ENCODE measurements at regions not wholly inside any gene's neighbourhood (a gene's known extent, or its start where the extent isn't known, plus 50 kb on each side); places are given as distances from the start of the nearest gene placed in this dataset.

DNA sequence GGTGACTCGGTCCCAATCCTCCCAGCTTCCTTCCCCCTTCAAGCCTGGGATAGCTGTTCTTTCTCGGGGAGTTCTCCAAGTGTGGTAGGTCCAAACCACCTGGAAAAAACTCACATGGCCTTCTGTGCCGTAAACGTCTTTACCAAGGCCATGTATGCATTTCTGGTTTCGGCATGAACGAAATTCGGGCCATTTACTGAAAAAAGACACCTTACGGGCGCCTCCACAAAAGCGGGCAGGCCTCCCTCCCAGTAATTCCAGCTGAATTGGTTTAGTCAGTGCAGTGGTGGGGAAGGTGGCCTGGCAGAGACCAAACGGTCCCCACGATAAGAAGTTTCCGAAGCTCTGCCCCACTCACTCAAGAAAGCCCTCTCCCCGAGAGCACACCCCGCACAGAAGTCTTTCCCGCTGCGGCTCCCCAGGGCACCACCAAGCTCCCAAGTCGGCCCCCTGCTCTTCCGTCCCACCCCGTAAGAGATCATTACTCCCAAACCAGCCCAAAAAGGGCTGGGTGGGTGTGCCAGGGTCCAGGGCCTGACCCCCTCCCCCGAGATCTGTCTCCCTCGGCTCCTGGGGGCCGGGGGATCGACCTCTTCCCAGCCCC is 86.3 kb upstream of the MELK start:
- TF ChIP-seq CTCF (IDR thresholded peaks at IDR 0.05 in 8 of 11, conservative IDR thresholded peaks at IDR 0.05 in 3 of 11) (no peak), POLR2AphosphoS5 (IDR thresholded peaks at IDR 0.05) (no peak), POLR2A (IDR thresholded peaks at IDR 0.05) (no peak)

Data from spleen (tissue), 7 donors.